Endothelial cell of umbilical vein (primary cell): ENCODE measurements at regions not wholly inside any gene's neighbourhood (a gene's known extent, or its start where the extent isn't known, plus 50 kb on each side); places are given as distances from the start of the nearest gene placed in this dataset.

Experiments used
- CTCF ChIP-seq, 2 donors: IDR thresholded peaks; 1 replicate in 1 of 2; 2 replicates in 1 of 2; pipeline ENCODE4 v1.5.1; 2011; ENCODE audit warnings: low read length in 2 of 2, mild to moderate bottlenecking in 2 of 2, moderate library complexity in 2 of 2, control low read depth in 1 of 2, inconsistent platforms in 1 of 2, low read depth in 1 of 2; ENCODE audit not compliant: insufficient read depth in 1 of 2; ENCODE audit errors: extremely low read depth in 1 of 2
- EZH2 ChIP-seq: IDR thresholded peaks from 2 replicates; pipeline ENCODE4 v1.6.1; 2012; ENCODE audit warnings: borderline replicate concordance, low read depth, mild to moderate bottlenecking, moderate library complexity, low read length, inconsistent platforms; ENCODE audit not compliant: severe bottlenecking
- JUN ChIP-seq: IDR thresholded peaks from 2 replicates; pipeline ENCODE4 v1.6.1; 2011; ENCODE audit warnings: borderline replicate concordance, low read depth; ENCODE audit not compliant: insufficient read length, insufficient read depth
- POLR2A ChIP-seq: IDR thresholded peaks from 2 replicates; pipeline ENCODE4 v1.6.1; 2012; ENCODE audit warnings: low read depth, mild to moderate bottlenecking, control low read depth, low read length

DNA sequence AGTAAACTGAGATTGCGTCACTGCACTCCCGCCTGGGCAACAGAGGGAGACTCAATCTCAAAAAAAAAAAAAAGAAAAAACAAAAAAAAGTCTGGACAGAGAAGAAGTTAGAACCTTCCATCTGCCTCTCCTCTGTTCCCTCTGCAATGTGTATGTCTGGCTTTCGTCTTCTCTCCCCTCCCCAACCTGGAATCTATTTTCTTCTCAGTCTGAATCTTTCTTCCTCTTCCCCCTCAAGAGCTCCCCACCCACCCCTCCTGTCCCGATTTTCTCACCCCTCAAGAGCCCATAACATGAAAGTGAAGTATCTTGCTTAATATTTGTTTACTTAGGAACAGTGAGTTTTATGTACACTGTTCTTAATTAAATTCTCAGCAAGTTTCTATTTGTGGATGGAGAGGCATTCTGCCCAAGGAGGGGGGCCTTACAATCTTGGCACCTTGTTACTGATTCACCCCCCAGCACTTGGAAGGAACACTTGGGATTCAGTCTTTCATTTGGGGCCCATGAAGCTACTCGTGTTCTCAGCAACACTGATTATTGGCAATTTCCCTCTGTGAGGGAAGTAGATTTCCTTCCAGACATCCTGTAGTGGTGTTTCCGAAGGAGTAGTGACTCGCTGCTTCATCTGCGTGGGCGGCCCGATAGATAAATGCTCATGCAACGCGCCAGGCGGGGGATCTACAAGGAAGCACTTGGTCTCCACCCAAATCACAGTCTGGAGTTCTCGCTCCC, 69.3 kb upstream of the SRSF6 start:
- no peak for TF ChIP-seq CTCF (IDR thresholded peaks at IDR 0.05; ENCODE audit: extremely low read depth in 1 of 2, insufficient read depth in 1 of 2, low read depth in 1 of 2, low read length in 2 of 2)
- TF ChIP-seq EZH2, result no peak
- no peak for TF ChIP-seq JUN
- TF ChIP-seq POLR2A, result no peak
